Breast epithelium (tissue), 4 donors: ENCODE measurements at regions not wholly inside any gene's neighbourhood (a gene's known extent, or its start where the extent isn't known, plus 50 kb on each side); places are given as distances from the start of the nearest gene placed in this dataset.

Experiments
- DNase-seq, 2 donors: peaks; one replicate each; pipeline ENCODE4 v3.0.0-alpha.2; 2019; ENCODE audit warnings: low spot score in 2 of 2
- H3K27ac ChIP-seq, 2 donors: fragments of 200-600 bp; sonication (generic) in 1 of 2; one replicate each; pipeline ENCODE4 v1.5.1; 2016 to 2019; ENCODE audit warnings: mild to moderate bottlenecking in 1 of 2
- H3K27me3 ChIP-seq, 2 donors: fragments of 200-600 bp; sonication (generic) in 1 of 2; one replicate each; pipeline versions ENCODE4 v1.5.1 to v1.6.0; 2017 to 2019; ENCODE audit warnings: control low read depth in 1 of 2, mild to moderate bottlenecking in 1 of 2
- H3K36me3 ChIP-seq: fragments of 200-600 bp; one replicate; pipeline ENCODE4 v1.5.1; 2019
- H3K4me1 ChIP-seq, 2 donors: fragments of 200-600 bp; sonication (generic); one replicate each; pipeline ENCODE4 v1.5.1; 2016 to 2019; ENCODE audit warnings: control low read depth in 1 of 2
- H3K4me3 ChIP-seq, 3 donors: fragments of 200-600 bp; sonication (generic); 1 replicate in 2 of 3; 2 replicates in 1 of 3; pipeline ENCODE4 v1.5.1; 2016 to 2019; ENCODE audit warnings: mild to moderate bottlenecking in 3 of 3, moderate library complexity in 2 of 3
- H3K9me3 ChIP-seq, 2 donors: fragments of 200-600 bp; sonication (generic) in 1 of 2; one replicate each; pipeline ENCODE4 v1.5.1; 2016 to 2019; ENCODE audit warnings: control low read depth in 1 of 2
- CTCF ChIP-seq, 3 donors: fragments of 450-650 bp; IDR thresholded peaks; one replicate each; pipeline ENCODE4 v1.5.1; 2016 to 2017; ENCODE audit warnings: antibody characterized with exemption in 3 of 3, mild to moderate bottlenecking in 3 of 3, moderate library complexity in 3 of 3
- POLR2A ChIP-seq: fragments of 450-650 bp; IDR thresholded peaks from one replicate; pipeline ENCODE4 v1.6.1; 2016; ENCODE audit warnings: antibody characterized with exemption, mild to moderate bottlenecking, moderate library complexity
- POLR2AphosphoS5 ChIP-seq, 3 donors: sonication (generic); formaldehyde crosslinking; IDR thresholded peaks; one replicate each; pipeline ENCODE4 v1.6.1; 2017; ENCODE audit warnings: antibody characterized with exemption in 3 of 3
- intact Hi-C: fragments of 100-400 bp; cut with DNase I; formaldehyde crosslinking; loops from one replicate; pipeline ENCODE4 v1.15.1; 2023; ENCODE audit warnings: low total_unique reads

- intact Hi-C loops = no loop called here
- Histone ChIP-seq H3K27ac (no peak overlapping the region), H3K4me1 (no peaks in the 10 kb centered on the region), H3K36me3 (no peaks in the 10 kb centered on the region), H3K4me3 (no peak overlapping the region), H3K27me3 (no peaks in the 10 kb centered on the region), H3K9me3 (no peaks in the 10 kb centered on the region)
- TF ChIP-seq POLR2AphosphoS5 (IDR thresholded peaks at IDR 0.05) (no peak), POLR2A (no peak)
- DNase-seq = no peak
These were observed 273.7 kb upstream of the KYNU start for GRCh38 chr2:142603759-142604158.

GRCh38 chr2:142602418-142602989 lies 275.0 kb upstream of the KYNU start:
- no peak for DNase-seq
- intact Hi-C loops = no loop called here
- H3K4me3 ChIP-seq = no peak overlapping the region
- H3K36me3 ChIP-seq = no peaks in the 10 kb centered on the region
- no peaks in the 10 kb centered on the region for H3K4me1 ChIP-seq
- no peak overlapping the region for H3K27ac ChIP-seq
- H3K9me3 ChIP-seq = no peaks in the 10 kb centered on the region
- TF ChIP-seq CTCF (IDR thresholded peaks at IDR 0.05) (no peak), POLR2A (no peak), POLR2AphosphoS5 (IDR thresholded peaks at IDR 0.05) (no peak)
- no peaks in the 10 kb centered on the region for H3K27me3 ChIP-seq

- Histone ChIP-seq H3K36me3 (no peaks in the 10 kb centered on the region), H3K27ac (no peak overlapping the region), H3K27me3 (no peaks in the 10 kb centered on the region), H3K4me1 (no peaks in the 10 kb centered on the region), H3K4me3 (no peak overlapping the region), H3K9me3 (no peaks in the 10 kb centered on the region)
- intact Hi-C loops = no loop called here
- TF ChIP-seq POLR2A = no peak
- no peak for TF ChIP-seq POLR2AphosphoS5 (IDR thresholded peaks at IDR 0.05)
- TF ChIP-seq CTCF (IDR thresholded peaks at IDR 0.05) = no peak
- no peak for DNase-seq
These were observed 275.7 kb upstream of the KYNU start for GRCh38 chr2:142601794-142602193.

- H3K36me3 ChIP-seq = no peaks in the 10 kb centered on the region
- H3K27ac ChIP-seq = no peak overlapping the region
- no peaks in the 10 kb centered on the region for H3K27me3 ChIP-seq
- H3K4me3 ChIP-seq = no peak overlapping the region
- H3K9me3 ChIP-seq = no peaks in the 10 kb centered on the region
- intact Hi-C loops = no loop called here
- no peak for DNase-seq
- no peak for TF ChIP-seq POLR2AphosphoS5 (IDR thresholded peaks at IDR 0.05)
- TF ChIP-seq CTCF (IDR thresholded peaks at IDR 0.05) = no peak
- TF ChIP-seq POLR2A = no peak
- no peaks in the 10 kb centered on the region for H3K4me1 ChIP-seq
These were observed 278.0 kb upstream of the KYNU start for GRCh38 chr2:142599504-142599903.

- no peaks in the 10 kb centered on the region for H3K4me1 ChIP-seq
These were observed 278.6 kb upstream of the KYNU start for GRCh38 chr2:142598846-142599245.

More at GRCh38 chr2:142598846-142599245, 278.6 kb upstream of the KYNU start:
- Histone ChIP-seq H3K9me3 (no peaks in the 10 kb centered on the region), H3K27me3 (no peaks in the 10 kb centered on the region), H3K27ac (no peak overlapping the region), H3K36me3 (no peaks in the 10 kb centered on the region), H3K4me3 (no peak overlapping the region)
- intact Hi-C loops = no loop called here
- DNase-seq = no peak
- no peak for TF ChIP-seq POLR2A
- TF ChIP-seq CTCF (IDR thresholded peaks at IDR 0.05) = no peak
- TF ChIP-seq POLR2AphosphoS5 (IDR thresholded peaks at IDR 0.05) = no peak
